ENCODE measurements at regions not wholly inside any gene's neighbourhood (a gene's known extent, or its start where the extent isn't known, plus 50 kb on each side); places are given as distances from the start of the nearest gene placed in this dataset.

DNA sequence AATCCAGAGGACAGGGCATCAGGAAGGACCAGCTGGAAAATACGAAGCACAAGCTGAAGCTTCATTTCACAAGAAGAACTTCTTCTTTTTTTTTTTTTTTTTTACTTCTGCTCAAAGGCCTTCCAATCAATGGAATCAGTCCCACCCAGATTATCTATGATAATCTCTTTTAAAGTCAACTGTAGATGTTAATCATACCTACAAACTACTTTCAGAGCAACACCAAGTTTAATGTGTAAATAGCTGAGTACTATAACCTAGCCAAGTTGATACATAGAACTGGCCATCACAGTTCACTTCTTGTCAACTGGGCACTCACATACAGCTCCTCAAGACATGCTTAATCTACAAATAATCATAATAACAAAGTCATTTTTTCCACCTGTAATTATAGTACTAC is 1645.9 kb upstream of the CELF4 start:
- TF ChIP-seq, protein P1, sequence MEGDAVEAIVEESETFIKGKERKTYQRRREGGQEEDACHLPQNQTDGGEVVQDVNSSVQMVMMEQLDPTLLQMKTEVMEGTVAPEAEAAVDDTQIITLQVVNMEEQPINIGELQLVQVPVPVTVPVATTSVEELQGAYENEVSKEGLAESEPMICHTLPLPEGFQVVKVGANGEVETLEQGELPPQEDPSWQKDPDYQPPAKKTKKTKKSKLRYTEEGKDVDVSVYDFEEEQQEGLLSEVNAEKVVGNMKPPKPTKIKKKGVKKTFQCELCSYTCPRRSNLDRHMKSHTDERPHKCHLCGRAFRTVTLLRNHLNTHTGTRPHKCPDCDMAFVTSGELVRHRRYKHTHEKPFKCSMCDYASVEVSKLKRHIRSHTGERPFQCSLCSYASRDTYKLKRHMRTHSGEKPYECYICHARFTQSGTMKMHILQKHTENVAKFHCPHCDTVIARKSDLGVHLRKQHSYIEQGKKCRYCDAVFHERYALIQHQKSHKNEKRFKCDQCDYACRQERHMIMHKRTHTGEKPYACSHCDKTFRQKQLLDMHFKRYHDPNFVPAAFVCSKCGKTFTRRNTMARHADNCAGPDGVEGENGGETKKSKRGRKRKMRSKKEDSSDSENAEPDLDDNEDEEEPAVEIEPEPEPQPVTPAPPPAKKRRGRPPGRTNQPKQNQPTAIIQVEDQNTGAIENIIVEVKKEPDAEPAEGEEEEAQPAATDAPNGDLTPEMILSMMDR (IDR thresholded peaks at IDR 0.05): no peak
- TF ChIP-seq POLR2A (IDR thresholded peaks at IDR 0.05): no peak
